HG03565 (cell line): ENCODE measurements at regions not wholly inside any gene's neighbourhood (a gene's known extent, or its start where the extent isn't known, plus 50 kb on each side); places are given as distances from the start of the nearest gene placed in this dataset.

Source experiments
- ATAC-seq: cut with Tn5 transposase; IDR thresholded peaks from one replicate; pipeline ENCODE4 v1.9.1; 2021; ENCODE audit warnings: mild to moderate bottlenecking, moderate library complexity; ENCODE audit not compliant: unreplicated experiment

DNA sequence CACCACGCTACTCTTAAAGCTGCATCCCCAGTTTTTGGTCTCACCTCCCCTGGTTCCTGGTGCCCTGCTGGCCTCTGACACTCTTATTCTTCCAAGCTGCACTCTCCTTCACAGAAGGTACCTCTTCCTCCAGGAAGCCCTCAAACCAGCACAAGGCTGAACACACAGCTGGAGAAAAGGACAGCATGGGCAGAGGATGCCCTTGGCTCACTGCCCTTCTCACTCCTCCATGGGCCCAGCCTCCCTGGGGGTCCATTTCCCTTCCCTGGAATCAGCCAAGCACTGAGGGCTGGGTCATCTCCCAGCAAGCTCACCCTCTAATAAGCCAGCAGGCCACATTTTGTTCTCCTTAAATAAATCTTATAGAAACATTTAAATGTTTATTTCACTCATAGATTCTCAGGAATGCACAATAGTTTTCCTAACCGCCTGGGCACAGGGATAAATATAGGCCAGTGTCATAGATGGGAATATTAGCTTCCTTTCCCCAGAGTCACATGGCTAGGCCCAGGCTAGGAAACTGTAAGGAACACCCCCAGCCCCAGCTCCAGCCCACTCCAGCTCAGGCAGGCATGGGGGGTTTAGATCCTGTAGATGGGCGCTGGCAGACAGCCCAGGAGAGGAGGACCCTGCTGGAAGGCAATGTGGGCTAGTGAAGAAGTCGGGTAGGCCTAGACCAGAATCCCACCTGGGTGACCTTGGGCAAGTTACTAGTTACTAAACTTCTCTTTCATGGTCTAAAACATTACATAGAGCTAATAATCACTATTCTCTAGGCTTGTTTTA lies 51.5 kb downstream of the IRAG1 start:
- no peak for ATAC-seq

DNA sequence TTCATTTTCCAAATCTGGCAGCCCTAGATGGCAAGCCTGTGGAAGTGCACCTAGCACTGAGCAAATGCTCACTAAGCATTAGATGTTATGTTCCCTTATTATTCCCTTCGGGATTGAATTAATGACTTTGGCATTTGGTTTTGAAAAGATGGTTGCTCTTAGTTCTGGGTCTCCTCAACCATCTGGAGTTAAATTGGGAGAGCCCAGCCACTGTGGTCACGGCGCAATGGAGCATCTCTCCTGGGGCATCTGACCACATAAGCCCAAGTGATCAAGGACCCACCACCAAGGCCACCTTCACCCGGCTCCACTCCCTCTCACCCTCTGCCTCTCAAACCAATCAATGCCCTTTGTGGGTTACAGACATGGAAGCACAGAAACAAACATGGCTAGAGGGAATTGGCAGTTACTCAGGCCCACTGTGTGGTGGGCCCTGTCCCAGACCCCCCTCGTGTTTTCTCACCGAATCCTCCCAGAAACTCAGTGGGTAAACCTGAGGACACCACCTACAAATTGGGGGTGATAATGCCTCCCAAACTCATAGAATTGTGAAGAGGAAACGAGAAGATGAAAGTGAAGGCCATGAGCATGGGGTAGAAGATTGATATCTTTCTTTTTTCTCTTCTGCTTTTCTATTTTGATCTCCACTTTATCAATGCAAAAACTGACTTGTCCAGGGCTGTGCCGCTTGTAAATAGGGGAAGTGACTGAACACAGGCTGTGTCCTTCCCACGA lies 52.2 kb downstream of the IRAG1 start:
- ATAC-seq: peak; percentile 90

DNA sequence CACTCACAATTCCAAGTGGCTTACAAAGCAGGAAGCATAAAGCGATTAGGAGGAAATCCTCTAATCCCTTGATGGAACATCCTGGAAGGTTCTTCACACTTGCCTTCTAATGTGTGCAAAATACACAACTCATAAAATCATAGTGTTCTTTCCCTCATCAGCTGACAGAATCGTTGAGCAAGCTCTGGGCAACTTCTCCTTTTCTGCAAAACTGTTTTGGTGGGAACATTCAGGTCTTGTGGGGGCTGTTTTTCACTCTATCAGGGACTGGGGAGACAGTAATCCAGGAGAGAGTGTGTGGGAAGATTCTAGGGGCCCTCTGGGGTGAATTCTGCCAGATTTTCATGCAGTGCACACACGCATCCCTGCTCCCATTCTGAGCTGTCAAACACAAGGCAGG lies 53.2 kb downstream of the IRAG1 start:
- ATAC-seq: no peak

- ATAC-seq: no peak
Measured at GRCh38 chr11:10639350-10639749, 54.2 kb downstream of the IRAG1 start.

DNA sequence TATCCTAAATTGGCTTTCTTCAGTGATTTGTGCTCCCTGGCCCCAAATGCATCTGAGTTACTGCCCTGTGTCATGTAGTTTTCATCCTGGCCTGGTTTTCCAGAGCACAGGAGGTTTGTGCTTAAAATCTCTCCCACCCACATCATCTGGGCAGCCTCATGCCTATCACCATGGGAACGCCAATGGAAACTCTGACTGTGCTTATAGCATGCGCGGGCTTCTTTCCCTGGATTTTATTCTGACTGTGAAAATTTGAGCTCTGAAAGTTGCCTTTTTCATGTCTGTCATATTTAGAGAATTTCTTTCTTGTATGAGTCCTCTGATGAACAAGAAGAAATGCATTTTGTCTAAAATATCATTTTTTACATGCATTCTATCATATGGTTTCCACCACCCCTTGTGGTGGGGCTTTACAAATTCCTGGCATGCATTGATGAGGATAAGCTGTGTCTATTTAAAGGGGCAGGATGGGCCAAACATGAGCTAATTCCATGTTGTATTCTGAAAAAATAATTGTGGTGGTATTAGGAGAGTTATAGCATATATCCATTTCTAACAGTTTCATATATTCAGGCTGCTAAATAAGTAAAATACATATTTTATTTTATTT lies 55.1 kb downstream of the IRAG1 start:
- no peak for ATAC-seq

GRCh38 chr11:10637731-10638151 lies 55.8 kb downstream of the IRAG1 start:
- no peak for ATAC-seq

GRCh38 chr11:10634407-10634806 lies 59.1 kb downstream of the IRAG1 start:
- no peak for ATAC-seq

DNA sequence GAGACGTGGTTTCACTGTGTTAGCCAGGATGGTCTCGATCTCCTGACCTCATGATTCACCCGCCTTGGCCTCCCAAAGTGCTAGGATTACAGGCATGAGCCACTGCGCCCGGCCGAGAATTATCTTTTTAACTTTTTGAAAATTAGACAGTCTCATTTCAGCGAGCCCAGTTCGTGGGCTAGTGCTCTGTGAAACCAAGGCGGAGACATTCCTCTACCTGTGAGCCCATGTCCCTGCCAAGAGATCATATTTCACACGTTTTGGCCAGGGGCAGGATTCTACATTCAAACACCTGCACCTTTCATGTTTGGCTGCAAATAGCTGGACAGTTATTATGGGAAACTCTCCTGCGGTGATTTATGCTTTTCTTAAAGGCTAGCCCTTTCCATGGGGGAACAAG lies 60.3 kb downstream of the IRAG1 start:
- ATAC-seq: no peak

DNA sequence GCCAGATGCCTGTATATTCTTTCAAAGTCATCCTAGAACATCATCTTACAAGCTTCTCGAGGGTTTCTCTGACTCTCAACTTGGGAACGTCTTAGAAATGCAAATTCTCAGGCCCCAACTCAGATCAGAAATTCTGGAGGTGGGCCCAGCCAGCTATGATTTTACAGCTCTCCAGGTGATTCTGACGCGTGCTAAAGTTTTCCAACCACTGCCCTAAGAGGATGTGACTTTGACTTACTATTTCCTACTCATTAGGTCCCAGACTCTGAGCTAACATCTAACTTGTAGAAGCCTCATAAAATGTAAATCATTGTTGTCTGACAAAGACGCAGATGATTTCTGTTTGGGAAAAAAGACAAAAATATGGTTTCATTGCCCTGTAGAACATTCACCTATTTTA lies 61.1 kb downstream of the IRAG1 start:
- no peak for ATAC-seq

DNA sequence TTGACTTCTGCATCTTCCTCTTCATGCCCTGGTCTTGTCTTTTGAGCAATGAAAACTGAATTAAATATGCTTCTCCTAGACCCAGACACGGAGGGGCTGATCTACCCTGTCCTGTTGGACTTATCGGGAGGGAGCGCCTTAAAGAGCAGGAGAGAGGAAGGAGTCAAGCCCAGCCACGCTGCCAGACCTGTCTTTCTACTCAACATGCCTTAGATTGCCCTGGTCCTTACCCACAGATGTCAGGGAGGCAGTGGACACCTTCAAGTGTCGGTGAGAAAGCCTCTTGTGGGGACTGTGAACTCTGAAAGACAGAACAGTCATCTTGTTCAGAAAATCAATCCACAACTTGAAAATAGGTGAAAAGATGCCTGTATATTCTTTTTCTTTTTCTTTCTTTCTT lies 61.8 kb downstream of the IRAG1 start:
- no peak for ATAC-seq

- ATAC-seq: no peak
Measured at GRCh38 chr11:10629411-10630002, 61.0 kb upstream of the LYVE1 start.

- ATAC-seq: no peak
Measured at GRCh38 chr11:10628508-10629236, 60.2 kb upstream of the LYVE1 start.

DNA sequence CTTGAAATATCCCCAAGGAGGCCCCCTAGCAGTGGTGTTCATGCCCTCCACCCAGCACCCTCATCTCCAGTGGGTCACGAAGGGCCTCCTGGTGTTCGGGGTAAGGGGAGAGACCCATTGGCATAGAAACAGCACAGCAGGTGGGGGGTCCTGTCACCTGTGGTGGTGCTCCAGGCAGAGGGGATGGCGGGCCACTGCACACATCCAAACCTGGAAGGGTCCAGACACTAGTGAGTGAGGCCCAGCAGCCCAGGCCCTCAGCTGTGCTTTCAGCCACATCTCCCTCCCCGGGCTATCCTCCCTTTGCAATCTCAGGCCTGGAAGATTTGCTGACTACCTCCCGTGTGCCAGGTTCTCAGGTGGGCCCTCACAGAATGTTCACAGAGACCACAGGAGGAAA lies 59.4 kb upstream of the LYVE1 start:
- ATAC-seq: no peak

DNA sequence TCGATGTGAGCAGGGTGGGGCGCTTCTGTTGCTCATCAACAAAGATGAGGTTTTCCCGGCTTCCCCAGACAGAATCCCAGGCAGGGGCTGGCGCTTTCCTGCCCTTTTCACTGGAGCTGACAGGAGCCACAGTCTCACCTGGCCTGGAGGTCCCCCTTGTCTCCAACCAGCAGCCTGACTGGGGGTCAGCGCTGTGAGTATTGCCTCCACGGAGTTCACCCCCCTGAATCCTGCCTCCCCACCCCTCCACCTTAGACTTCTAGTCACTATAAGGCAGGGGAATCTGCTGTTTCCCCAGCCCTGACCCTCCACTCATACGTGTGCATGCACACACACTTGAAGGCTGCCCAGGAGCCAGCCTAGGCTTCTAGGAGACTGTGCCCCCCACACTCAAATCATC lies 58.8 kb upstream of the LYVE1 start:
- ATAC-seq: no peak

DNA sequence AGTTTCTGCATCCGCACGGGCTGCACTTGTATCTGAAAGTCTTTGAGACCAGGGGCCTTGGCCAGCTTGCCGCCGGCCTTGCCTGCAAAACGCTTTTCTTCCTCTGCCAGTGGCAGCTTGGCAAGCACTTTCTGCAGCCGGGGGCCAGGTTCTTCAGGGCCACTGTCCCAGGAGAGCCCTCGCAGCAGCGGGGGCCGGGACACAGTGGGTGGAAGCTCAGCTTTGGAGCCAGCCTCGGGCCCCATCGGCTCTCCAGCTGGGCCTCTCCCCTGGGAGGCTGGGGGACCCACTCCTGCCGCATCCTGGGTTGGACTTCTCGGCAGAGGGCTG lies 57.5 kb upstream of the LYVE1 start:
- ATAC-seq: no peak

- no peak for ATAC-seq
Measured at GRCh38 chr11:10625281-10625981, 57.0 kb upstream of the LYVE1 start.

- ATAC-seq: no peak
Measured at GRCh38 chr11:10623797-10624761, 55.6 kb upstream of the LYVE1 start.

GRCh38 chr11:10622957-10623791 lies 54.7 kb upstream of the LYVE1 start:
- no peak for ATAC-seq
